Endothelial cell of umbilical vein (primary cell): ENCODE measurements at regions not wholly inside any gene's neighbourhood (a gene's known extent, or its start where the extent isn't known, plus 50 kb on each side); places are given as distances from the start of the nearest gene placed in this dataset.
A peak's percentile ranks its signal among the peaks of the same experiment; 100 is the strongest.
"Not testable (repeated sequence)": the region's sequence is repeated elsewhere in the genome, so short reads cannot be mapped to it uniquely, and the experiment has no call there.

Experiments used
- BruUV-seq: library from RNA; stranded (reverse); fragments of 400-500 nt; replicated peaks from 2 replicates; lab custom pipeline; 2021; lab: Mats Ljungman, UMichigan
- CTCF ChIA-PET: fragments of 300-600, 350-600 bp; sonication (Branson Sonifier 250); formaldehyde crosslinking; loops from one replicate; lab custom pipeline; 2021; ENCODE audit warnings: antibody characterized with exemption, inconsistent platforms; lab: Charles Lee
- POLR2A ChIA-PET: fragments of 300-600, 350-600 bp; sonication (Branson Sonifier 250); formaldehyde crosslinking; loops from one replicate; lab custom pipeline; 2021; ENCODE audit warnings: antibody characterized with exemption, inconsistent platforms; lab: Charles Lee
- DNase-seq: peaks from one replicate; pipeline ENCODE4 v3.0.0-alpha.2; 2011; ENCODE audit warnings: low read depth, low spot score
- FAIRE-seq: peaks from 2 replicates; lab custom pipeline; 2011; peaks lifted over from hg19 to GRCh38; lab: Jason Lieb, UNC
- H2AFZ ChIP-seq: 2 replicates; pipeline ENCODE4 v1.6.0; 2012; ENCODE audit warnings: low read depth, low read length, control low read depth, inconsistent platforms
- H3K27ac ChIP-seq: 2 replicates; pipeline ENCODE4 v1.5.1; 2011; ENCODE audit warnings: low read depth, mild to moderate bottlenecking, control low read depth, low read length, moderate library complexity; ENCODE audit not compliant: insufficient read depth
- H3K27me3 ChIP-seq, 2 experiments: 2 replicates each; pipeline versions ENCODE4 v1.6.0 to v1.6.1; 2011; ENCODE audit warnings: low read length in 2 of 2, mixed read lengths in 1 of 2; ENCODE audit not compliant: control insufficient read depth in 2 of 2, insufficient read depth in 2 of 2
- H3K36me3 ChIP-seq, 2 experiments: 2 replicates in 1 of 2; 3 replicates in 1 of 2; pipeline ENCODE4 v1.5.1; 2011; ENCODE audit warnings: low read length in 2 of 2, mild to moderate bottlenecking in 1 of 2, moderate library complexity in 1 of 2; ENCODE audit not compliant: control insufficient read depth in 2 of 2, insufficient read depth in 2 of 2; ENCODE audit errors: extremely low read depth in 1 of 2
- H3K4me1 ChIP-seq: 3 replicates; pipeline ENCODE4 v1.5.1; 2011; ENCODE audit warnings: mild to moderate bottlenecking, low read length; ENCODE audit not compliant: control insufficient read depth, insufficient read depth; ENCODE audit errors: extremely low read depth
- H3K4me2 ChIP-seq: 2 replicates; pipeline ENCODE4 v1.6.1; 2011; ENCODE audit warnings: low read length, control low read depth, mixed read lengths; ENCODE audit not compliant: insufficient read depth
- H3K4me3 ChIP-seq, 3 experiments: fragments of 200-600 bp in 1 of 3; sonication (generic), shearing (Covaris generic) in 1 of 3; replicated peaks in 1 of 3; 2 replicates each; pipeline ENCODE4 v1.5.1; 2011 to 2016; ENCODE audit warnings: control low read depth in 3 of 3, low read length in 3 of 3, mild to moderate bottlenecking in 2 of 3, inconsistent platforms in 1 of 3, low read depth in 1 of 3, moderate library complexity in 1 of 3; ENCODE audit not compliant: insufficient read depth in 1 of 3
- H3K79me2 ChIP-seq: 2 replicates; pipeline ENCODE4 v1.6.0; 2012; ENCODE audit warnings: low read length, inconsistent platforms; ENCODE audit not compliant: control insufficient read depth, insufficient read depth
- H3K9ac ChIP-seq: replicated peaks from 2 replicates; pipeline ENCODE3; 2011; ENCODE audit warnings: low read length, control low read depth; ENCODE audit not compliant: insufficient read depth; ENCODE audit errors: extremely low read depth
- H3K9me1 ChIP-seq: replicated peaks from 3 replicates; pipeline ENCODE4 v1.6.0; 2011; ENCODE audit warnings: mild to moderate bottlenecking, low read length; ENCODE audit not compliant: control insufficient read depth, insufficient read depth; ENCODE audit errors: extremely low read depth
- H3K9me3 ChIP-seq: replicated peaks from 2 replicates; pipeline ENCODE4 v1.5.1; 2012; ENCODE audit warnings: low read length, inconsistent platforms; ENCODE audit not compliant: control insufficient read depth, insufficient read depth
- H4K20me1 ChIP-seq: replicated peaks from 2 replicates; pipeline ENCODE3; 2011; ENCODE audit warnings: mild to moderate bottlenecking, low read length; ENCODE audit not compliant: control insufficient read depth, insufficient read depth; ENCODE audit errors: extremely low read depth
- CTCF ChIP-seq, 2 donors: IDR thresholded peaks; 1 replicate in 1 of 2; 2 replicates in 1 of 2; pipeline ENCODE4 v1.5.1; 2011; ENCODE audit warnings: low read length in 2 of 2, mild to moderate bottlenecking in 2 of 2, moderate library complexity in 2 of 2, control low read depth in 1 of 2, inconsistent platforms in 1 of 2, low read depth in 1 of 2; ENCODE audit not compliant: insufficient read depth in 1 of 2; ENCODE audit errors: extremely low read depth in 1 of 2
- EZH2 ChIP-seq: IDR thresholded peaks from 2 replicates; pipeline ENCODE4 v1.6.1; 2012; ENCODE audit warnings: borderline replicate concordance, low read depth, mild to moderate bottlenecking, moderate library complexity, low read length, inconsistent platforms; ENCODE audit not compliant: severe bottlenecking
- FOS ChIP-seq: IDR thresholded peaks from 2 replicates; pipeline ENCODE4 v1.6.1; 2011; ENCODE audit warnings: mild to moderate bottlenecking, low read length, moderate library complexity, borderline replicate concordance; ENCODE audit not compliant: insufficient read depth
- GATA2 ChIP-seq: IDR thresholded peaks from 2 replicates; pipeline ENCODE4 v1.7.0; 2011; ENCODE audit warnings: low read depth, mild to moderate bottlenecking, moderate library complexity, mixed read lengths, low read length; ENCODE audit not compliant: insufficient read length, insufficient read depth
- JUN ChIP-seq: IDR thresholded peaks from 2 replicates; pipeline ENCODE4 v1.6.1; 2011; ENCODE audit warnings: borderline replicate concordance, low read depth; ENCODE audit not compliant: insufficient read length, insufficient read depth
- MAX ChIP-seq: IDR thresholded peaks from 2 replicates; pipeline ENCODE4 v1.6.1; 2011; ENCODE audit not compliant: insufficient read depth, insufficient read length
- MYC ChIP-seq: IDR thresholded peaks from one replicate; pipeline ENCODE4 v1.6.1; 2011; ENCODE audit warnings: mild to moderate bottlenecking, low read depth, low read length
- POLR2A ChIP-seq: IDR thresholded peaks from 2 replicates; pipeline ENCODE4 v1.6.1; 2012; ENCODE audit warnings: low read depth, mild to moderate bottlenecking, control low read depth, low read length
- POLR2AphosphoS5 ChIP-seq: IDR thresholded peaks from 2 replicates; pipeline ENCODE4 v1.6.1; 2012; ENCODE audit warnings: low read depth, mild to moderate bottlenecking, control low read depth, low read length, moderate library complexity; ENCODE audit not compliant: insufficient read depth
- dilution Hi-C: fragments of 300-500 bp; cut with MboI; formaldehyde crosslinking; loops from one replicate; pipeline ENCODE4 v1.15.0; 2019; ENCODE audit warnings: low sequenced_read_pairs; ENCODE audit not compliant: extremely low pct_ligation_motif_present
- intact Hi-C: fragments of 100-400 bp; cut with micrococcal nuclease; formaldehyde crosslinking; loops from one replicate; pipeline ENCODE4 v1.10.0; 2022

DNA sequence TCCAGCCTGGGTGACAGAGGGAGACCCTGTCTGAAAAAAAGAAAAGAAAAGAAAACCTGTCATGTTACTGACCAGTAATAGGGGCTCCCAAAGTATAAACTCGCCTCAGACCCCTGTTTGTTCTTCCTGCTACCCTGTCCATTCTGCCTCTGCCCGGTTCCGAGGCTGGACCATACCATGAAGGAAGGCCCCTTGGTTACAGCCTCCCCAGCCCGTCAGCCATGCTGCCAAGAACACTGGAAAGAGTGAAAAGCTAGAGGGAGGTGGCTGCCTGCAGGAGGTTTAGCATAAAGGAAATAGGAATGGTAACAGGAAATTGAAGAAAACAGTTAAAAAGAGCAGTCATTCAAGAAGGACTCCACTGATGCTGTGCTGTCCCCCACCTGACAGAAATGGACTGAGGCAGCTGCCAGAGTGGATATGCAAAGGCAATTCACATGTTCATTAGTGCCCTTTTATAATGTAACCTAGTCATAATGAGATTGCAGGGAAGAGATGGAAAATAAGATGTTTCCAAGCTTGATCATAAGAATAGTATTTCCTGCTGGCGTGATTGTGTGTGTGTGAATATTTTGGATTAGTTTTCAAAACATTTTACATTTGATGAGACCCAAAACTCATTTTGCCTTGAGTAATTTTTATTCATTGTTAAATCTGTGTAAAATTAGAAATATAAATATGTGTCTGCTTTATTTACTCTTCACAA, 102.6 kb downstream of the GOSR1 start:
- H3K4me1 ChIP-seq, result peaks cover 2% of the 10 kb centered on the region
- no peaks in the 10 kb centered on the region for H4K20me1 ChIP-seq
- intact Hi-C loops (no loop called here), dilution Hi-C loops (no loop called here)
- H3K79me2 ChIP-seq, result no peaks in the 10 kb centered on the region
- no TSS peak for BruUV-seq
- no peak overlapping the region for H3K9ac ChIP-seq
- H3K4me2 ChIP-seq, result no peak overlapping the region
- H3K27ac ChIP-seq, result no peak overlapping the region
- peak overlapping the region; percentile 35 for H2AFZ ChIP-seq
- no peaks in the 10 kb centered on the region for H3K36me3 ChIP-seq
- TF ChIP-seq JUN (no peak), GATA2 (no peak), EZH2 (no peak), POLR2A (no peak), POLR2AphosphoS5 (no peak), MYC (no peak), MAX (no peak), CTCF (IDR thresholded peaks at IDR 0.05; ENCODE audit: extremely low read depth in 1 of 2, insufficient read depth in 1 of 2, low read depth in 1 of 2, low read length in 2 of 2) (no peak), FOS (no peak)
- DNase-seq (peak; percentile 43), FAIRE-seq (no peak)
- CTCF ChIA-PET, result no interaction called here
- POLR2A ChIA-PET, result no interaction called here
- H3K9me3 ChIP-seq, result no peaks in the 10 kb centered on the region
- H3K27me3 ChIP-seq, result no peaks in the 10 kb centered on the region
- H3K4me3 ChIP-seq, result no peak overlapping the region
- H3K9me1 ChIP-seq, result no peaks in the 10 kb centered on the region

DNA sequence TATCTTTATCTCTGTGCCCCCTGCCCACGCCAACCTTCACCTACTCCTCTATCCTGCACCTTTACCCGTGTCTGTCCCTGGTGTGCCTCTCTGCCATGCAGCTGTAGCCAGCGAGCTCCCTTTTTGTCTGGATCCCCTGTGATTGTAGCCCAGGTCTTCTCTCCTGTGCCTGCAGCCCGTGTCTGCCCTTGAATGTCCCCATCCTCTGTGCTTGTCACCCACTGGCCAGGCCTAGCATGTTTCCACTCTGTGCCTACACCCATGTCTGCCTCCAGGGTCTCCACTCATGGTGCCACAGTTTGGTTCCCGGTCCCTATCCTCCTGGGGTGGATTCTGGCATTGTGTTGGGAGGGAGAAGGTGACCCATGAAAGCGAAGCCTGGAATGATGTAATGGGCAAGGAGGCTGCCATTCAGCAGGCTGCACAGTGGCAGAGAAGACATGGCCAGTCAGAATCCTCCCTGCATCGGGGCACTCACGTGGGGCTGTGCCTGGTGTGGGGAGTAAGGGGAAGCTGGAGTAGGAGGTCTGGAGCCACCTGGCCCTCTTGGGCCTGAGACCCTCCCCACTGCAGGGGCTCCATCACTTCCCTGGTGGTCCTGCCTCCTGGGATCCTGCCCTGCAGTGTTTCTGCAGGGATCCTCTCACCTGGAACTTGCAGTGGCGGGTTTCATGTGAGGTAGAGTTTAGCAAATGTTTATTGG, 101.0 kb downstream of the GOSR1 start:
- CTCF ChIA-PET, H3K36me3 ChIP-seq, H4K20me1 ChIP-seq, H3K27me3 ChIP-seq, H3K9me3 ChIP-seq, H3K4me1 ChIP-seq, BruUV-seq, H3K9ac ChIP-seq, H3K9me1 ChIP-seq, H2AFZ ChIP-seq, dilution Hi-C loops, H3K27ac ChIP-seq, FAIRE-seq, DNase-seq, POLR2A ChIA-PET, intact Hi-C loops, H3K4me2 ChIP-seq, H3K4me3 ChIP-seq, H3K79me2 ChIP-seq: not testable (repeated sequence)
